22Rv1 (cell line): ENCODE measurements at regions not wholly inside any gene's neighbourhood (a gene's known extent, or its start where the extent isn't known, plus 50 kb on each side); places are given as distances from the start of the nearest gene placed in this dataset.

ENCODE experiments used
- H3K27ac ChIP-seq: fragments of 450-650 bp; 2 replicates; pipeline ENCODE4 v1.5.1; 2017
- ZFX ChIP-seq: fragments of 450-650 bp; IDR thresholded peaks from 2 replicates; pipeline ENCODE4 v1.6.1; 2017; ENCODE audit warnings: antibody characterized with exemption, borderline replicate concordance
- TF ChIP-seq, protein P1 (sequence below): fragments of 450-650 bp; IDR thresholded peaks from 2 replicates; pipeline ENCODE4 v1.5.1; 2017; ENCODE audit warnings: mild to moderate bottlenecking

- TF ChIP-seq ZFX, result no peak
- TF ChIP-seq, protein P1, sequence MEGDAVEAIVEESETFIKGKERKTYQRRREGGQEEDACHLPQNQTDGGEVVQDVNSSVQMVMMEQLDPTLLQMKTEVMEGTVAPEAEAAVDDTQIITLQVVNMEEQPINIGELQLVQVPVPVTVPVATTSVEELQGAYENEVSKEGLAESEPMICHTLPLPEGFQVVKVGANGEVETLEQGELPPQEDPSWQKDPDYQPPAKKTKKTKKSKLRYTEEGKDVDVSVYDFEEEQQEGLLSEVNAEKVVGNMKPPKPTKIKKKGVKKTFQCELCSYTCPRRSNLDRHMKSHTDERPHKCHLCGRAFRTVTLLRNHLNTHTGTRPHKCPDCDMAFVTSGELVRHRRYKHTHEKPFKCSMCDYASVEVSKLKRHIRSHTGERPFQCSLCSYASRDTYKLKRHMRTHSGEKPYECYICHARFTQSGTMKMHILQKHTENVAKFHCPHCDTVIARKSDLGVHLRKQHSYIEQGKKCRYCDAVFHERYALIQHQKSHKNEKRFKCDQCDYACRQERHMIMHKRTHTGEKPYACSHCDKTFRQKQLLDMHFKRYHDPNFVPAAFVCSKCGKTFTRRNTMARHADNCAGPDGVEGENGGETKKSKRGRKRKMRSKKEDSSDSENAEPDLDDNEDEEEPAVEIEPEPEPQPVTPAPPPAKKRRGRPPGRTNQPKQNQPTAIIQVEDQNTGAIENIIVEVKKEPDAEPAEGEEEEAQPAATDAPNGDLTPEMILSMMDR, result no peak
- H3K27ac ChIP-seq, result no peak overlapping the region
Measured at GRCh38 chrX:6768881-6769280, 234.0 kb upstream of the VCX3A start.

DNA sequence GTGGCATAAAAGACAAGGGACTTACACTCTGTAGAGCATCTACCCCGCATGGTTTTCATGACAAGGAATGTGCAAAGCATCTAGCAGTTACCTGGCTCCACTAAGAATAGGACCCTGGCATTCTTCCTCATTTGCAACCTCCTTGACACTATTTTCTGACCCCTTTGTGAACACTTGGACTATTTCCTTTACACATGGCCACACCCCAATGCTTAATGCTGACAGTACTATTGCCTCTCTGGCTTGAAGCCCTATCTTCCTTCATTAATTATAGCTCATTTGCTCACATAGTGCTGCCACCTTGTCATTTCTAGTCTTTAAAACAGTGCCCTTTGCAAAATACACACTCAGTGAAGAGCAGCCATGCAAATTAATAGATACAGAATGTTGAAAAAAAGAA lies 226.3 kb upstream of the VCX3A start:
- no peak overlapping the region for H3K27ac ChIP-seq
- TF ChIP-seq, protein P1, result no peak
- no peak for TF ChIP-seq ZFX

GRCh38 chrX:6759655-6760375 lies 224.9 kb upstream of the VCX3A start:
- TF ChIP-seq, protein P1, result no peak
- no peak for TF ChIP-seq ZFX
- H3K27ac ChIP-seq, result no peak overlapping the region

- no peak for TF ChIP-seq ZFX
- TF ChIP-seq, protein P1, result no peak
- H3K27ac ChIP-seq, result no peak overlapping the region
Measured at GRCh38 chrX:6758234-6758633, 223.3 kb upstream of the VCX3A start.

DNA sequence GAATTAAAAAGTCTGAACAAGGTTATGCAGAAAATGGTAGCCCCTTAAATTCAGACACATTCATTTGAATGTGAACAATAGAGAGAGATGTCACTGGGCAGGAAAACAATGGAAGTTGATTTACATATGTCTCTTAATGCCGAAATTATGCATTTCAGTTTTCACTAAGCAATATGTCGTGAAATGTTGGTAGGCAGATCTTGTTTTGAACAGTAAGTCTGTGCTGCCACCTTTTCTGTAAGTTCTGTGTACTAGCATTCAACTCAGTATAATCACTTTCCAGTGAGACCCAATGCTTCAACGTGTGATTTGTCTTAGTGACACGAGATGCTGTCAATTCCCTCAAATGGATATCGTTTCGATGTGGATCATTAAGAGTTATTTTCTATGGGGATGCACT lies 222.7 kb upstream of the VCX3A start:
- no peak for TF ChIP-seq ZFX
- TF ChIP-seq, protein P1, result no peak
- no peak overlapping the region for H3K27ac ChIP-seq

GRCh38 chrX:6748595-6748994 lies 213.7 kb upstream of the VCX3A start:
- H3K27ac ChIP-seq, result no peak overlapping the region
- TF ChIP-seq, protein P1, result no peak

GRCh38 chrX:6738518-6739470 lies 203.9 kb upstream of the VCX3A start:
- H3K27ac ChIP-seq, result no peak overlapping the region
- TF ChIP-seq, protein P1, result no peak
- no peak for TF ChIP-seq ZFX
